H1 (cell line): ENCODE measurements at regions not wholly inside any gene's neighbourhood (a gene's known extent, or its start where the extent isn't known, plus 50 kb on each side); places are given as distances from the start of the nearest gene placed in this dataset.

Experiments
- CTCF ChIA-PET: fragments of 300-600 bp; sonication (Branson Sonifier 250); formaldehyde crosslinking; loops from one replicate; lab custom pipeline; 2021; ENCODE audit not compliant: partially characterized antibody; lab: Charles Lee
- POLR2A ChIA-PET: fragments of 300-600 bp; sonication (Branson Sonifier 250); formaldehyde crosslinking; loops from one replicate; lab custom pipeline; 2021; ENCODE audit warnings: inconsistent platforms; ENCODE audit not compliant: partially characterized antibody; lab: Charles Lee
- DNase-seq, 2 experiments: peaks; one replicate each; pipeline versions ENCODE4 v3.0.0 to v3.0.0-alpha.2; 2010 to 2022; ENCODE audit warnings: low spot score in 2 of 2, low read depth in 1 of 2, mixed read lengths in 1 of 2
- FAIRE-seq: peaks from 2 replicates; lab custom pipeline; 2011; peaks lifted over from hg19 to GRCh38; lab: Jason Lieb, UNC
- H2AFZ ChIP-seq: 2 replicates; pipeline ENCODE4 v1.8.1; 2012; ENCODE audit warnings: low read length, inconsistent platforms
- H2AK5ac ChIP-seq: 2 replicates; pipeline ENCODE4 v1.6.1; 2013; ENCODE audit warnings: low read depth, low read length
- H2BK120ac ChIP-seq: replicated peaks from 2 replicates; pipeline ENCODE3; 2013; ENCODE audit warnings: low read depth, low read length, inconsistent platforms
- H2BK12ac ChIP-seq: 2 replicates; pipeline ENCODE4 v1.6.1; 2013; ENCODE audit warnings: low read depth, low read length
- H2BK15ac ChIP-seq: 2 replicates; pipeline ENCODE4 v1.6.1; 2013; ENCODE audit warnings: low read length
- H2BK20ac ChIP-seq: 2 replicates; pipeline ENCODE4 v1.6.1; 2013; ENCODE audit warnings: low read length
- H2BK5ac ChIP-seq: 2 replicates; pipeline ENCODE4 v1.6.1; 2013; ENCODE audit warnings: low read depth, low read length
- H3K14ac ChIP-seq: 2 replicates; pipeline ENCODE4 v1.6.1; 2013; ENCODE audit warnings: inconsistent platforms; ENCODE audit not compliant: insufficient read length
- H3K18ac ChIP-seq: 2 replicates; pipeline ENCODE4 v1.6.1; 2013; ENCODE audit warnings: low read length; ENCODE audit errors: extremely low read depth
- H3K23ac ChIP-seq: 2 replicates; pipeline ENCODE4 v1.6.1; 2013; ENCODE audit warnings: inconsistent platforms; ENCODE audit not compliant: insufficient read length
- H3K23me2 ChIP-seq: 2 replicates; pipeline ENCODE4 v1.6.1; 2013; ENCODE audit warnings: low read depth, low read length
- H3K27ac ChIP-seq: 2 replicates; pipeline ENCODE4 v1.6.1; 2011; ENCODE audit warnings: low read depth, low read length, inconsistent platforms
- H3K27me3 ChIP-seq, 4 experiments: replicated peaks in 1 of 4; 1 replicate in 1 of 4; 2 replicates in 3 of 4; pipeline versions ENCODE4 v1.6.1 to v1.8.1; 2011 to 2013; ENCODE audit warnings: low read length in 3 of 4, mild to moderate bottlenecking in 3 of 4, inconsistent platforms in 2 of 4, mixed read lengths in 2 of 4, moderate library complexity in 1 of 4; ENCODE audit not compliant: control insufficient read depth in 3 of 4, insufficient read depth in 3 of 4; ENCODE audit errors: extremely low read depth in 1 of 4
- H3K36me3 ChIP-seq, 4 experiments: 2 replicates each; pipeline versions ENCODE4 v1.6.1 to v1.8.1; 2011 to 2013; ENCODE audit warnings: mild to moderate bottlenecking in 4 of 4, low read length in 3 of 4, moderate library complexity in 2 of 4, control low read depth in 1 of 4, inconsistent platforms in 1 of 4; ENCODE audit not compliant: insufficient read depth in 4 of 4, control insufficient read depth in 2 of 4
- H3K4ac ChIP-seq: replicated peaks from 2 replicates; pipeline ENCODE3; 2013; ENCODE audit warnings: low read length, low read depth, mixed read lengths, inconsistent platforms; ENCODE audit not compliant: insufficient read length
- H3K4me1 ChIP-seq, 4 experiments: replicated peaks in 1 of 4; 1 replicate in 1 of 4; 2 replicates in 3 of 4; pipeline versions ENCODE4 v1.6.1 to v1.8.1; 2011 to 2013; ENCODE audit warnings: low read length in 3 of 4, inconsistent platforms in 2 of 4, mixed read lengths in 1 of 4; ENCODE audit not compliant: insufficient read depth in 4 of 4, control insufficient read depth in 3 of 4
- H3K4me2 ChIP-seq, 2 experiments: 2 replicates each; pipeline versions ENCODE4 v1.6.1 to v1.8.1; 2011 to 2013; ENCODE audit warnings: low read depth in 2 of 2, low read length in 2 of 2, control low read depth in 1 of 2, inconsistent platforms in 1 of 2, mild to moderate bottlenecking in 1 of 2; ENCODE audit not compliant: insufficient read depth in 1 of 2
- H3K4me3 ChIP-seq, 4 experiments: fragments of 200-600, 300-600 bp in 1 of 4; sonication (generic), shearing (Covaris generic), sonication (Bioruptor Twin) in 1 of 4; 2 replicates each; pipeline versions ENCODE4 v1.5.1 to v1.8.1; 2011 to 2016; ENCODE audit warnings: low read length in 4 of 4, low read depth in 3 of 4, control low read depth in 2 of 4, inconsistent platforms in 2 of 4, mild to moderate bottlenecking in 2 of 4, mixed read lengths in 1 of 4, moderate library complexity in 1 of 4; ENCODE audit not compliant: insufficient read depth in 2 of 4; ENCODE audit errors: extremely low read depth in 1 of 4
- H3K56ac ChIP-seq: replicated peaks from 2 replicates; pipeline ENCODE3; 2013; ENCODE audit warnings: low read depth, mild to moderate bottlenecking, mixed read lengths, low read length, inconsistent platforms; ENCODE audit not compliant: insufficient read length
- H3K79me1 ChIP-seq: 2 replicates; pipeline ENCODE4 v1.6.1; 2013; ENCODE audit warnings: low read depth, low read length, control low read depth
- H3K79me2 ChIP-seq, 2 experiments: 2 replicates each; pipeline versions ENCODE4 v1.6.1 to v1.8.1; 2012 to 2013; ENCODE audit warnings: low read length in 2 of 2, mild to moderate bottlenecking in 2 of 2, inconsistent platforms in 1 of 2; ENCODE audit not compliant: insufficient read depth in 2 of 2, control insufficient read depth in 1 of 2
- H3K9ac ChIP-seq, 4 experiments: replicated peaks in 1 of 4; 1 replicate in 1 of 4; 2 replicates in 3 of 4; pipeline versions ENCODE4 v1.6.1 to v1.8.1; 2011 to 2013; ENCODE audit warnings: low read depth in 3 of 4, low read length in 3 of 4, control low read depth in 2 of 4, mild to moderate bottlenecking in 2 of 4, moderate library complexity in 2 of 4, inconsistent platforms in 1 of 4; ENCODE audit errors: extremely low read depth in 1 of 4
- H3K9me3 ChIP-seq, 2 experiments: 2 replicates each; pipeline versions ENCODE4 v1.6.1 to v1.8.1; 2012 to 2013; ENCODE audit warnings: mild to moderate bottlenecking in 2 of 2, moderate library complexity in 2 of 2, control low read depth in 1 of 2, inconsistent platforms in 1 of 2, low read depth in 1 of 2, low read length in 1 of 2, mixed read lengths in 1 of 2; ENCODE audit not compliant: insufficient read depth in 2 of 2
- H4K20me1 ChIP-seq, 2 experiments: replicated peaks in 1 of 2; 2 replicates each; pipeline versions ENCODE3 to v1.8.1; 2011 to 2013; ENCODE audit warnings: inconsistent platforms in 2 of 2, low read length in 2 of 2, mild to moderate bottlenecking in 1 of 2; ENCODE audit not compliant: insufficient read depth in 2 of 2, control insufficient read depth in 1 of 2
- H4K5ac ChIP-seq: 2 replicates; pipeline ENCODE4 v1.6.1; 2013; ENCODE audit warnings: low read length, low read depth, mixed read lengths, inconsistent platforms; ENCODE audit not compliant: insufficient read length
- H4K8ac ChIP-seq: 2 replicates; pipeline ENCODE4 v1.8.0; 2013; ENCODE audit warnings: mild to moderate bottlenecking, moderate library complexity, low read length, inconsistent platforms; ENCODE audit not compliant: insufficient read depth; ENCODE audit errors: extremely low read depth
- H4K91ac ChIP-seq: replicated peaks from 2 replicates; pipeline ENCODE3; 2013; ENCODE audit warnings: low read length, mixed read lengths, inconsistent platforms; ENCODE audit not compliant: insufficient read length
- BACH1 ChIP-seq: IDR thresholded peaks from 2 replicates; pipeline ENCODE4 v1.6.1; 2012; ENCODE audit warnings: low read length, improper control_type of control experiment
- CEBPB ChIP-seq: IDR thresholded peaks from 2 replicates; pipeline ENCODE4 v1.6.1; 2012; ENCODE audit warnings: low read depth, low read length
- CHD1 ChIP-seq: IDR thresholded peaks from 2 replicates; pipeline ENCODE4 v1.6.1; 2012; ENCODE audit warnings: low read depth, low read length, improper control_type of control experiment
- CTBP2 ChIP-seq: IDR thresholded peaks from 2 replicates; pipeline ENCODE4 v1.7.0; 2011; ENCODE audit warnings: borderline replicate concordance, mild to moderate bottlenecking, moderate library complexity, mixed read lengths, low read length; ENCODE audit not compliant: insufficient read depth, insufficient read length
- EGR1 ChIP-seq: IDR thresholded peaks from 2 replicates; pipeline ENCODE4 v1.6.1; 2011; ENCODE audit warnings: low read depth, low read length, borderline replicate concordance
- HDAC2 ChIP-seq, 2 experiments: fragments of 300-600 bp in 1 of 2; sonication (generic) in 1 of 2; IDR thresholded peaks; 2 replicates each; pipeline ENCODE4 v1.6.1; 2011 to 2012; ENCODE audit warnings: low read depth in 2 of 2, low read length in 2 of 2, mild to moderate bottlenecking in 2 of 2, moderate library complexity in 2 of 2, borderline replicate concordance in 1 of 2, inconsistent platforms in 1 of 2
- KDM1A ChIP-seq: fragments of 200-600, 300-600 bp; sonication (generic); IDR thresholded peaks from 2 replicates; pipeline ENCODE4 v1.7.1; 2016; ENCODE audit warnings: mild to moderate bottlenecking, low read length, borderline replicate concordance
- NANOG ChIP-seq: IDR thresholded peaks from 2 replicates; pipeline ENCODE4 v1.6.1; 2011; ENCODE audit warnings: low read length, low read depth, mild to moderate bottlenecking, inconsistent platforms; ENCODE audit not compliant: insufficient read depth, poor library complexity, severe bottlenecking
- POLR2AphosphoS5 ChIP-seq: IDR thresholded peaks from 2 replicates; pipeline ENCODE4 v1.6.1; 2011; ENCODE audit warnings: low read depth, low read length
- SP4 ChIP-seq: IDR thresholded peaks from 2 replicates; pipeline ENCODE4 v1.6.1; 2012; ENCODE audit warnings: low read length, inconsistent platforms
- TAF1 ChIP-seq: IDR thresholded peaks from 2 replicates; pipeline ENCODE4 v1.6.1; 2011; ENCODE audit warnings: mild to moderate bottlenecking, low read depth, low read length
- ZNF274 ChIP-seq: IDR thresholded peaks from 2 replicates; pipeline ENCODE4 v1.7.0; 2012; ENCODE audit warnings: low read length, borderline replicate concordance; ENCODE audit errors: extremely low read depth
- WGBS, 2 experiments: shearing (Covaris generic) in 1 of 2; methylation state at CpG; one replicate each; pipeline versions ENCODE4 v1.1.6 to v1.1.7; 2013 to 2015; ENCODE audit warnings: low lambda C conversion rate in 2 of 2, mixed read lengths in 2 of 2, inconsistent platforms in 1 of 2, low coverage in 1 of 2, missing lambda C conversion rate in 1 of 2; ENCODE audit not compliant: insufficient replicate concordance in 2 of 2, insufficient coverage in 1 of 2, insufficient read length in 1 of 2; ENCODE audit errors: extremely low coverage in 1 of 2, missing lambda C conversion rate in 1 of 2; 5-methylcytosine and 5-hydroxymethylcytosine counted together

GRCh38 chr17:34719569-34719968, 140.2 kb downstream of the TMEM132E start:
- no peaks in the 10 kb centered on the region for H3K36me3 ChIP-seq
- H3K79me1 ChIP-seq: no peaks in the 10 kb centered on the region
- no peak overlapping the region for H2BK15ac ChIP-seq
- no peak overlapping the region for H3K9ac ChIP-seq
- H3K27ac ChIP-seq: no peak overlapping the region
- H3K14ac ChIP-seq: no peak overlapping the region
- no peaks in the 10 kb centered on the region for H3K79me2 ChIP-seq
- ChIA-PET POLR2A (no interaction called here), CTCF (interaction anchor here (1.1 kb wide), 1 partner anchor 73 kb away, joined by 3 read pairs; no protein-coding TSS in a partner anchor)
- no peak overlapping the region for H4K5ac ChIP-seq
- no peaks in the 10 kb centered on the region; a peak in 1 of 7 replicates for H3K4me1 ChIP-seq
- no peaks in the 10 kb centered on the region for H3K9me3 ChIP-seq
- no peak overlapping the region for H2BK12ac ChIP-seq
- no peak for FAIRE-seq
- no peak overlapping the region for H3K56ac ChIP-seq
- H4K20me1 ChIP-seq: no peaks in the 10 kb centered on the region
- no peak overlapping the region for H3K18ac ChIP-seq
- no peak overlapping the region for H3K4me3 ChIP-seq
- H2BK20ac ChIP-seq: no peak overlapping the region
- no peak overlapping the region for H2AFZ ChIP-seq
- H3K23ac ChIP-seq: no peak overlapping the region
- H4K8ac ChIP-seq: no peak overlapping the region
- no peaks in the 10 kb centered on the region for H3K23me2 ChIP-seq
- H3K27me3 ChIP-seq: no peaks in the 10 kb centered on the region
- no peak overlapping the region for H4K91ac ChIP-seq
- no peak overlapping the region for H2BK5ac ChIP-seq
- no peak overlapping the region for H3K4me2 ChIP-seq
- no peak overlapping the region for H3K4ac ChIP-seq
- WGBS, 2 experiments: 90% methylated on average over 8 of the region's 11 CpGs; no CpG with 5 or more reads in 1 of the 2 experiments
- no peak overlapping the region for H2BK120ac ChIP-seq
- no peak overlapping the region for H2AK5ac ChIP-seq
- DNase-seq: no peak
- TF ChIP-seq EGR1 (no peak), KDM1A (no peak), ZNF274 (no peak), POLR2AphosphoS5 (no peak), SP4 (no peak), NANOG (no peak), CHD1 (no peak), BACH1 (no peak), TAF1 (no peak), CEBPB (no peak), CTBP2 (no peak), HDAC2 (IDR thresholded peaks at IDR 0.05; ENCODE audit: borderline replicate concordance in 1 of 2, low read depth in 2 of 2, low read length in 2 of 2) (no peak)
- TF ChIP-seq, all 59 proteins: peak for 0
